NT2/D1 (cell line): ENCODE measurements at regions not wholly inside any gene's neighbourhood (a gene's known extent, or its start where the extent isn't known, plus 50 kb on each side); places are given as distances from the start of the nearest gene placed in this dataset.

Experiments used
- DNase-seq: peaks from one replicate; pipeline ENCODE4 v3.0.0-alpha.2; 2011; ENCODE audit warnings: low read depth, low spot score
- H3K27me3 ChIP-seq: 2 replicates; pipeline ENCODE4 v1.6.0; 2011; ENCODE audit warnings: mild to moderate bottlenecking; ENCODE audit not compliant: insufficient read length, insufficient read depth
- H3K36me3 ChIP-seq: 2 replicates; pipeline ENCODE4 v1.6.1; 2011; ENCODE audit warnings: mild to moderate bottlenecking, low read length, mixed read lengths; ENCODE audit not compliant: insufficient read depth, insufficient read length
- H3K4me1 ChIP-seq: 2 replicates; pipeline ENCODE4 v1.5.1; 2011; ENCODE audit not compliant: insufficient read depth, insufficient read length
- H3K4me3 ChIP-seq: 2 replicates; pipeline ENCODE4 v1.5.1; 2011; ENCODE audit warnings: low read depth; ENCODE audit not compliant: insufficient read length
- H3K9ac ChIP-seq: 2 replicates; pipeline ENCODE4 v1.6.0; 2011; ENCODE audit warnings: low read depth; ENCODE audit not compliant: insufficient read length
- H3K9me3 ChIP-seq: 2 replicates; pipeline ENCODE4 v1.5.1; 2011; ENCODE audit warnings: mild to moderate bottlenecking, low read length; ENCODE audit not compliant: insufficient read depth
- SUZ12 ChIP-seq: IDR thresholded peaks from 2 replicates; pipeline ENCODE4 v1.6.1; 2011; ENCODE audit not compliant: insufficient read length, insufficient read depth; ENCODE audit errors: extremely low read depth
- YY1 ChIP-seq: IDR thresholded peaks from 2 replicates; pipeline ENCODE4 v1.6.1; 2011; ENCODE audit not compliant: insufficient read length, insufficient read depth
- ZNF274 ChIP-seq: IDR thresholded peaks from 2 replicates; pipeline ENCODE4 v1.6.1; 2011; ENCODE audit warnings: mild to moderate bottlenecking, low read depth, low read length

DNA sequence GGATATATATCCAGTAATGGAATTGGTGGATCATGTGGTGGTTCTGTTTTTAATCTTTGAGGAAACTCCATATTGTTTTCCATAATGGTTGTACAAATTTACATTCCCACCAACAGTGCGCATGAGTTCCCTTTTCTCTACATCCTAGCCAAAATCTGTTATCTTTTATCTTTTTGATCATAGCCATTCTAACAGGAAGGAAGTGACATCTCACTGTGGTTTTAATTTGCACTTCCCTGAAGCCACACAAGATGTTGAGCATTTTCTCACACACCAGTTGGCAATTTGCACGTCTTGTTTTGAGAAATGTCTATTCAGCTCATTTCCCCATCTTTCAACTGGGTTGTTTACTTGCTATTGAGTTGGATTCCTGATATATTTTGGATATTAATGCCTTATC lies 194.9 kb downstream of the CBLL2 start:
- no peak for DNase-seq
- H3K9ac ChIP-seq, result no peak overlapping the region
- no peaks in the 10 kb centered on the region for H3K27me3 ChIP-seq
- no peaks in the 10 kb centered on the region for H3K36me3 ChIP-seq
- no peak overlapping the region for H3K4me3 ChIP-seq
- TF ChIP-seq YY1 (no peak), ZNF274 (no peak), SUZ12 (no peak)
- no peaks in the 10 kb centered on the region for H3K4me1 ChIP-seq
- no peaks in the 10 kb centered on the region; the same call in 1 of the 2 replicates for H3K9me3 ChIP-seq

DNA sequence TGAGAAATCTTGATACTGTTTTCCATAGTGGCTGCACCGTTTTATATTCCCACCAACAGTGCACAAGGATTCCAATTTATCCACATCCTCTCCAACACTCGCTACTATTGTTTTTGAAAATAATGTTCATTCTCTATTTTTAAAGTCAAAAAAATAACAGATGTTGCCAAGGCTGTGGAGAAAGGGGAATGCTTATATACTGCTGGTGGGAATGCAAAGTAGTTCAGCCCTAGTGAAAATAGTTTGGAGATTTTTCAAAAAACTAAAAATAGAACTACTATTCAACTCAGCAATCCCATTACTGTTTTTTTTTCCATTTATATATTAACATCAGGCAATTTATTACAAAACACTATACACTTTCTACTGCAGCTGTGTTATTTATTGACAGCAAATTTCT lies 208.7 kb downstream of the CBLL2 start:
- DNase-seq, result no peak
- Histone ChIP-seq H3K4me1 (no peaks in the 10 kb centered on the region), H3K9ac (no peak overlapping the region), H3K36me3 (no peaks in the 10 kb centered on the region), H3K27me3 (no peaks in the 10 kb centered on the region), H3K4me3 (no peak overlapping the region), H3K9me3 (peaks cover 16% of the 10 kb centered on the region)
- no peak for TF ChIP-seq ZNF274
- TF ChIP-seq SUZ12, result no peak
- TF ChIP-seq YY1, result no peak

DNA sequence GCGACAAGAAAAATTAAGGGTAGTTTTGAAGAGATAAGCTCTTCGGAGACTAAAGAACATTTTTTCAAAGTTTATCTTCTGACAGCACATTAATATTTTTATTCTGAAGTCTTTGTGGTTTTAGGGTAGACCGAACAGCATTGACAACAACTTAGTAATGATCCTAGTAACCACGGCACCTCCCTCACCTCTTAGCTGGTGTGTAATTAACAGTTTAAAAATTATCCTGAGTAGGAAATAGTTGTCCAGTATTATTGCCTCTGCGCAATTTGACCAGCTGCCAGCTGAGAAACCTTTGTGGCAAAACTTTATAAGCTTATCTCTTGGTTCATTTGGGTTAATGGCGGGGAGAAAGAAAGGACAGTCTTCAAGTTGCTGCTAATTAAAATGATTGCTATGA lies 213.6 kb downstream of the CBLL2 start:
- no peak for DNase-seq
- H3K4me3 ChIP-seq, result no peak overlapping the region
- no peak for TF ChIP-seq YY1
- TF ChIP-seq ZNF274, result no peak
- no peak for TF ChIP-seq SUZ12
- H3K36me3 ChIP-seq, result no peaks in the 10 kb centered on the region
- no peak overlapping the region for H3K9ac ChIP-seq
- no peaks in the 10 kb centered on the region for H3K27me3 ChIP-seq
- H3K9me3 ChIP-seq, result no peaks in the 10 kb centered on the region; the same call in 1 of the 2 replicates
- no peaks in the 10 kb centered on the region for H3K4me1 ChIP-seq

DNA sequence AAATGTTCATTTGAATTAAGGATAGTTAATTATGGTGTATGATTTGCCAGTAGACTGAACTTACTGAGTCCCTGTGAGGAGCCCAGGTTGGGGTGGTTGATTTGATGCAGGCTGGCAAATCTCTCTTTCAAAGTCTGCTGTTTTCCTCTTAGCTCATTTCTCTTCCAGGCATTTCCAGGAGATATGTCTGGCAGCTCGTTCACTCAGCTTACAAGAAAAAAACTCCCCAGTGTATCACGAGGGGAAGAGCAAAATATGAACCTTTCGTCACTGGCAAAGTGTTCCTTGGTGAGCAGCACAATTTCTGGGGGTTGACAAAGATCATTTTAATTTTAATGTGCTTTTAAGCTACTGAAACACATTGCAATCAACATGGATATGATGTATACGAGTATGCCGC lies 244.2 kb downstream of the CBLL2 start:
- Histone ChIP-seq H3K36me3 (no peaks in the 10 kb centered on the region), H3K4me3 (no peak overlapping the region), H3K9me3 (no peaks in the 10 kb centered on the region), H3K4me1 (no peaks in the 10 kb centered on the region), H3K27me3 (no peaks in the 10 kb centered on the region), H3K9ac (no peak overlapping the region)
- TF ChIP-seq SUZ12, result no peak
- TF ChIP-seq YY1, result no peak
- TF ChIP-seq ZNF274, result no peak
- DNase-seq, result no peak

DNA sequence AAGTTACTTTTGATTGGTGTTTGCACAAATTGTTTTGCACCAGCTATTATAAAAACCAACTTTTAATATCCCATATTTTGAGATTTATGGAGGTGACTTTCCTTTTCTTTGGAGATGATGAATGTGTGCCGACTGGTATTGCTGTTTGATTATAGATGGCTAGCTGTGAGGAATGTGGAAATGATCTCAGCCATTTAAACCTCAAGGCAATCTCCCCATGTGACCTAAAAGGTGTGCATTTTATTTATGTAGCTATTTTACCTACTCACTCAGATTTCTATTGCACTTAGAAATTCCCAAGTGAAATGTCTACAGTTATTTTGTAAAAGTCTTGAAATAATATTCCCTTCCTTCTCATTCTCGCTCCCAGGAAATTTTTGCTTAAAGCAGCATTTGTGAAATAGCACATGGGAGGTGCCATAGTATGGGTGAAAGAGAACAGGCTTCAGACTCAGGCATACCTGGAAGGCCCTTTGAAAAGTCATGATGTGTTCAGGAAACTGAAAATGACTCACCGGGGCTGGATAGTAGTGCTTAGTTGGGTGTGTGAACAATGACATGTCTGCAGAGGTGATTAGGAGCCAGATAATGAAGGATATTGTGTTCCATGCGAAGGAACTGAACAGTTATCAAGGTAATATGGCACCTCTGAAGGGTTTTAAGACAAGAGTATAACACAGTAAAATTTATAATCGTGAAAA lies 247.6 kb downstream of the CBLL2 start:
- Histone ChIP-seq H3K4me1 (no peaks in the 10 kb centered on the region), H3K9ac (no peak overlapping the region), H3K9me3 (no peaks in the 10 kb centered on the region), H3K4me3 (no peak overlapping the region), H3K36me3 (no peaks in the 10 kb centered on the region), H3K27me3 (no peaks in the 10 kb centered on the region)
- no peak for TF ChIP-seq ZNF274
- TF ChIP-seq YY1, result no peak
- no peak for TF ChIP-seq SUZ12
- DNase-seq, result no peak

DNA sequence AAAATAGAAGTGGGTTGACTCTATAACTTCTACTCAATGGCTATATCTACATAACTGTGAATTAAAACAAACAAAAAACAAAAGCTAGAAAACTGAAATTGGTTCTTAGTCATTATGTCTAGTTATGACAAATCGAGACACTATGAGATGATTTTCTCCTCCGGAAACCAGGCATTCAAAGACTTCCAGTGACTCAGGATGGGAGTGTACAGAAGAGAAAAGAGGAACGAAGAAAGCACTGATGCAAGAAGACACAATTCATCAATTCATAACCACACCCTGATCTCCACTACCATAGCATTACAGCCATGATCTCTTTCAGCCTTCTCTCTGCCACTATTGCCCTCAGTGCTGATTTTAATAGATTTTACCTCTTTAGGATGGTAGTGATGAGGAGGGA lies 253.6 kb downstream of the CBLL2 start:
- no peak for TF ChIP-seq ZNF274
- no peak for TF ChIP-seq SUZ12
- no peak for TF ChIP-seq YY1
- Histone ChIP-seq H3K4me3 (no peak overlapping the region), H3K36me3 (no peaks in the 10 kb centered on the region), H3K27me3 (no peaks in the 10 kb centered on the region), H3K4me1 (no peaks in the 10 kb centered on the region), H3K9me3 (no peaks in the 10 kb centered on the region), H3K9ac (no peak overlapping the region)
- no peak for DNase-seq

DNA sequence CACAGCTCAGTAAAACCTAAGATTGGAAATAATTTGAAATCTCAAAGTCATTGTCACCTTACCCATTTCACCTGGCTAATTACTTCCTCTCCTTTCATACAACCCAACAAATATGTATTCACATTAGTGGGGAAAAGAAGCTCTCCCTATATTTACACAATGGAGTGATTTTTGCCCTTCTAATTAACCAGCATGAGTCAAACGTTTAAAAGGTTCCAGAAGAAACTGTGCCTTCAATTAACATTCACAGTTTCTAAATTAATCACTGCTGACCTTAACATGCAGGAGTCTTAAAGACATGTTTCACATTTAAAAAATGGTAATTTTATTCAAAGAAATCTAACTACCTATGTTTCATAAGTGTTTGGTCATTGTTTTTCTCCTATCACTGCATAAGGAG lies 254.6 kb downstream of the CBLL2 start:
- Histone ChIP-seq H3K9ac (no peak overlapping the region), H3K4me1 (no peaks in the 10 kb centered on the region), H3K4me3 (no peak overlapping the region), H3K36me3 (no peaks in the 10 kb centered on the region), H3K27me3 (no peaks in the 10 kb centered on the region), H3K9me3 (no peaks in the 10 kb centered on the region)
- no peak for DNase-seq
- no peak for TF ChIP-seq SUZ12
- no peak for TF ChIP-seq ZNF274
- no peak for TF ChIP-seq YY1

DNA sequence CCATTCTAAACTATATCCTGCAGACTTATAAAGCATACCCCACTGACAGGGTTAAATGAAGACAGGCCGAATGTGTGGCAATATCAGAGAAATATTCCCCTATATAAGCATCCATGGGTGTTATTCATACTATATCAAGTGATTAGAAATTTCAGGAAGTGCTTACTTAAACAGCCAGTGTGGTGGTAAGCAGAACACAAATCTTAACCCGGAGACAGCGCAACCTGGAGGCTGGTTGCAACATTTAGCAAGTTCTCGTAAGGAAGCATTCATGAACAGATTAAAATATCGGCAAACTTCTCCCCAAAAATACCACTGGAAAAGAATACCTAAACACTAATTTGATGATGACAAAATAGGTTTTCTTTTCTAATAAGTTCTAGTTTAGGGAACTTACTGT lies 261.2 kb downstream of the CBLL2 start:
- no peak overlapping the region for H3K9ac ChIP-seq
- H3K27me3 ChIP-seq, result no peaks in the 10 kb centered on the region
- DNase-seq, result peak; percentile 22
- H3K4me3 ChIP-seq, result no peak overlapping the region
- no peaks in the 10 kb centered on the region for H3K4me1 ChIP-seq
- H3K9me3 ChIP-seq, result no peaks in the 10 kb centered on the region
- H3K36me3 ChIP-seq, result no peaks in the 10 kb centered on the region
- no peak for TF ChIP-seq SUZ12
- TF ChIP-seq ZNF274, result no peak
- no peak for TF ChIP-seq YY1
